Adrenal gland (tissue), 9 donors: ENCODE measurements at regions not wholly inside any gene's neighbourhood (a gene's known extent, or its start where the extent isn't known, plus 50 kb on each side); places are given as distances from the start of the nearest gene placed in this dataset.

Source experiments
- DNase-seq, 7 donors: peaks; one replicate each; pipeline ENCODE4 v3.0.0-alpha.2; 2019 to 2020
- H3K27ac ChIP-seq, 5 donors: fragments of 200-600 bp; sonication (generic) in 4 of 5; 1 replicate in 3 of 5; 2 replicates in 2 of 5; pipeline versions ENCODE4 v1.5.1 to v1.8.0; 2016 to 2020; ENCODE audit warnings: mild to moderate bottlenecking in 1 of 5
- H3K27me3 ChIP-seq: fragments of 200-600 bp; 2 replicates; pipeline ENCODE4 v1.8.0; 2021
- H3K36me3 ChIP-seq, 2 donors: fragments of 200-600 bp; replicated peaks in 1 of 2; 1 replicate in 1 of 2; 2 replicates in 1 of 2; pipeline versions ENCODE4 v1.5.1 to v1.8.0; 2018 to 2022
- H3K4me1 ChIP-seq, 2 donors: fragments of 200-600 bp; replicated peaks in 1 of 2; 1 replicate in 1 of 2; 2 replicates in 1 of 2; pipeline versions ENCODE4 v1.5.1 to v1.8.0; 2018 to 2021
- H3K4me3 ChIP-seq, 4 donors: fragments of 200-600 bp; sonication (generic) in 3 of 4; one replicate each; pipeline ENCODE4 v1.5.1; 2016 to 2018
- H3K9me3 ChIP-seq, 3 donors: fragments of 200-600 bp; sonication (generic) in 1 of 3; replicated peaks in 1 of 3; 1 replicate in 2 of 3; 2 replicates in 1 of 3; pipeline versions ENCODE4 v1.5.1 to v1.8.0; 2016 to 2021
- POLR2A ChIP-seq, 2 donors: fragments of 450-650 bp; IDR thresholded peaks; one replicate each; pipeline ENCODE4 v1.6.1; 2017; ENCODE audit warnings: antibody characterized with exemption in 2 of 2, mild to moderate bottlenecking in 2 of 2, moderate library complexity in 1 of 2
- WGBS, 4 donors: extraction: QIAGEN DNeasy Blood & Tissue Kit in 2 of 4; methylation state at CpG; one replicate each; pipeline versions ENCODE4 v1.1.5 to v1.1.7; 2013 to 2017; 5-methylcytosine and 5-hydroxymethylcytosine counted together
- intact Hi-C, 2 donors: fragments of 100-400 bp; cut with DNase I; formaldehyde crosslinking; loops; one replicate each; pipeline versions ENCODE4 v1.14.1 to v1.15.0; 2022 to 2023
- TF ChIP-seq, protein P1 (sequence below), 6 experiments: fragments of 450-650 bp in 4 of 6; fragments of 200-600 bp in 2 of 6; sonication (generic) in 1 of 6; IDR thresholded peaks; 1 replicate in 5 of 6; 2 replicates in 1 of 6; pipeline versions ENCODE4 v1.5.1 to v1.8.0; 2016 to 2021; ENCODE audit warnings: antibody characterized with exemption in 6 of 6, mild to moderate bottlenecking in 2 of 6, moderate library complexity in 1 of 6
- donor health status: healthy with polysubstance abuse.
- donor health status: Bipolar disorder and iron deficiency.
- donor health status: DM: yes; HTN: yes; CAD: no.
- donor health status: DM: no; HTN: no; CAD: no.
- donor health status: DM: no; HTN: no; CAD: no.

DNA sequence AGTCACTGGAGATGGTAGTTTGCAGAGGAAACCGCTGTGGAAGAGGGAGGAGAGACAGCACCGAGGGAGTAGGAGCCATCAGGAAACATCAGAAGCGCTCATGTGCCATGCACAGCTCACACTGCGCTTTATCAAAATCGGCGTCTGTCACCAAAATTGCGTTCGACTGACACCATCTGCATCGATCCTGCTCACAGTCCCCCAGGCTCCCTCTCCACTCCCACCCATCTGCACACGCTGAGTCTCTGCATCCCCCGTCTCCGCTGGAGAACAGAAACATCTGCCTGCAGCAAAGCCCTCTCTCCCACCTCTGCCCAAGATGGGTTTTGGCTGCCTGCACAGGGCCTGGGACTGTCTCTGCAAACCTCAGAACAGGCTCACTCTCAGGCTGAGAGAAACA is 187.5 kb upstream of the RPL38 start:
- WGBS, 4 donors, result 83 to 89% (median 85%) methylated on average over 12 of the region's 12 CpGs
- intact Hi-C loops, result no loop called here
- no peak for TF ChIP-seq POLR2A (IDR thresholded peaks at IDR 0.05)
- TF ChIP-seq, protein P1, sequence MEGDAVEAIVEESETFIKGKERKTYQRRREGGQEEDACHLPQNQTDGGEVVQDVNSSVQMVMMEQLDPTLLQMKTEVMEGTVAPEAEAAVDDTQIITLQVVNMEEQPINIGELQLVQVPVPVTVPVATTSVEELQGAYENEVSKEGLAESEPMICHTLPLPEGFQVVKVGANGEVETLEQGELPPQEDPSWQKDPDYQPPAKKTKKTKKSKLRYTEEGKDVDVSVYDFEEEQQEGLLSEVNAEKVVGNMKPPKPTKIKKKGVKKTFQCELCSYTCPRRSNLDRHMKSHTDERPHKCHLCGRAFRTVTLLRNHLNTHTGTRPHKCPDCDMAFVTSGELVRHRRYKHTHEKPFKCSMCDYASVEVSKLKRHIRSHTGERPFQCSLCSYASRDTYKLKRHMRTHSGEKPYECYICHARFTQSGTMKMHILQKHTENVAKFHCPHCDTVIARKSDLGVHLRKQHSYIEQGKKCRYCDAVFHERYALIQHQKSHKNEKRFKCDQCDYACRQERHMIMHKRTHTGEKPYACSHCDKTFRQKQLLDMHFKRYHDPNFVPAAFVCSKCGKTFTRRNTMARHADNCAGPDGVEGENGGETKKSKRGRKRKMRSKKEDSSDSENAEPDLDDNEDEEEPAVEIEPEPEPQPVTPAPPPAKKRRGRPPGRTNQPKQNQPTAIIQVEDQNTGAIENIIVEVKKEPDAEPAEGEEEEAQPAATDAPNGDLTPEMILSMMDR (IDR thresholded peaks at IDR 0.05), result no peak

GRCh38 chr17:74016461-74016860 is 187.0 kb upstream of the RPL38 start:
- no peaks in the 10 kb centered on the region for H3K9me3 ChIP-seq
- WGBS, 4 donors, result 69 to 87% (median 78%) methylated on average over 7 to 8 of the region's 8 CpGs
- no peak overlapping the region for H3K27ac ChIP-seq
- H3K27me3 ChIP-seq, result no peaks in the 10 kb centered on the region
- H3K4me1 ChIP-seq, result no peaks in the 10 kb centered on the region
- intact Hi-C loops, result no loop called here
- no peak for TF ChIP-seq POLR2A (IDR thresholded peaks at IDR 0.05)
- TF ChIP-seq, protein P1 (IDR thresholded peaks at IDR 0.05), result no peak
- H3K36me3 ChIP-seq, result no peaks in the 10 kb centered on the region
- H3K4me3 ChIP-seq, result no peak overlapping the region
- DNase-seq, result no peak

More for the DNA sequence above, 187.5 kb upstream of the RPL38 start:
- no peaks in the 10 kb centered on the region for H3K4me1 ChIP-seq
- H3K4me3 ChIP-seq, result no peak overlapping the region
- H3K9me3 ChIP-seq, result no peaks in the 10 kb centered on the region
- no peak overlapping the region for H3K27ac ChIP-seq
- no peaks in the 10 kb centered on the region for H3K27me3 ChIP-seq
- DNase-seq, result no peak
- H3K36me3 ChIP-seq, result no peaks in the 10 kb centered on the region

DNA sequence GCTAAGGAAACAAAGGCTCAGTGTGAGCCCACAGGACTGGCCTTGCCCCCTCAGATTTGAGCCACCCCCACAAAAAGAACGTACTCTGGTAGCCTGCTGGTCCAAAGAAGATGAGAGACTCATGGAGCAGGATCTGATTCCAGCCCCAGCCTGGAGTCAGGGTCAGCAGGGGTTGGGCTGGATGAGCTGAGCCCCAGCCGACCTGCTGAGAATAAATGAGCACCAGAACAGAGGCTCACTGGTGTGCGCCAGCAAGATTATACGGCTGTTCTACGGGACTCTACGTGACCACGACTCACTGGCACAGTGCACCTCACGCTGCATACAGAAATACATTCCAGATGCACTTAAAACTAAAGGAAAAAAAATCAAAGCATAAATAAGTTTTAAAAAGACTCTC is 186.0 kb upstream of the RPL38 start:
- Histone ChIP-seq H3K36me3 (no peaks in the 10 kb centered on the region), H3K4me3 (no peak overlapping the region), H3K27ac (no peak overlapping the region), H3K9me3 (no peaks in the 10 kb centered on the region), H3K27me3 (no peaks in the 10 kb centered on the region), H3K4me1 (no peaks in the 10 kb centered on the region)
- intact Hi-C loops, result no loop called here
- TF ChIP-seq, protein P1 (IDR thresholded peaks at IDR 0.05), result no peak
- TF ChIP-seq POLR2A (IDR thresholded peaks at IDR 0.05), result no peak
- DNase-seq, result no peak
- WGBS, 4 donors, result 66 to 80% (median 76%) methylated on average over 7 to 8 of the region's 8 CpGs

DNA sequence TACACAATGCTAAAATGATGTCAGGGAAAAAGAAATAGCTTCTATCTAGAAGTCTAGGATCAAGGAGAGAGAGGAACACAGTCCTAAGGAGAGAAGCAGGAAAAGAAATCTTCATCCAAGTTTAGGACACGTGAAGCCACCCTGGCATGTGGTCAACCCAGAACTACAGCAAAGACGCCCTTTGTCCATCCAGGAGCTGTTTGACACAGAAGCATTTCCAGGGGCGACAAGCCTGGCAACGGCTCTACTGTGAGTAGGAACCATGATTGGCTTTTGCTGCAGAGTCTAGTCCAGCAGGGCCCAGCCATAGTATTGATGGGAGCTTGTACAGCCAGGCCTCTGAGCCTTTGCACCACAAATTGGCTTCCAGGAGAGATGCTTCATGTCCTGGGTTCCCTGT is 185.4 kb upstream of the RPL38 start:
- DNase-seq, result no peak
- Histone ChIP-seq H3K4me1 (no peaks in the 10 kb centered on the region), H3K27ac (no peak overlapping the region), H3K9me3 (no peaks in the 10 kb centered on the region), H3K27me3 (no peaks in the 10 kb centered on the region), H3K36me3 (no peaks in the 10 kb centered on the region), H3K4me3 (no peak overlapping the region)
- TF ChIP-seq, protein P1 (IDR thresholded peaks at IDR 0.05), result no peak
- no peak for TF ChIP-seq POLR2A (IDR thresholded peaks at IDR 0.05)
- 69 to 94% (median 88%) methylated on average over 2 to 4 of the region's 4 CpGs for WGBS, 4 donors
- intact Hi-C loops, result no loop called here
